H1 (cell line): ENCODE measurements at regions not wholly inside any gene's neighbourhood (a gene's known extent, or its start where the extent isn't known, plus 50 kb on each side); places are given as distances from the start of the nearest gene placed in this dataset.

ENCODE experiments used
- CTCF ChIA-PET: fragments of 300-600 bp; sonication (Branson Sonifier 250); formaldehyde crosslinking; loops from one replicate; lab custom pipeline; 2021; ENCODE audit not compliant: partially characterized antibody; lab: Charles Lee
- POLR2A ChIA-PET: fragments of 300-600 bp; sonication (Branson Sonifier 250); formaldehyde crosslinking; loops from one replicate; lab custom pipeline; 2021; ENCODE audit warnings: inconsistent platforms; ENCODE audit not compliant: partially characterized antibody; lab: Charles Lee
- DNase-seq, 2 experiments: peaks; one replicate each; pipeline versions ENCODE4 v3.0.0 to v3.0.0-alpha.2; 2010 to 2022; ENCODE audit warnings: low spot score in 2 of 2, low read depth in 1 of 2, mixed read lengths in 1 of 2
- FAIRE-seq: peaks from 2 replicates; lab custom pipeline; 2011; peaks lifted over from hg19 to GRCh38; lab: Jason Lieb, UNC
- H2AFZ ChIP-seq: 2 replicates; pipeline ENCODE4 v1.8.1; 2012; ENCODE audit warnings: low read length, inconsistent platforms
- H2AK5ac ChIP-seq: 2 replicates; pipeline ENCODE4 v1.6.1; 2013; ENCODE audit warnings: low read depth, low read length
- H2BK120ac ChIP-seq: replicated peaks from 2 replicates; pipeline ENCODE3; 2013; ENCODE audit warnings: low read depth, low read length, inconsistent platforms
- H2BK12ac ChIP-seq: 2 replicates; pipeline ENCODE4 v1.6.1; 2013; ENCODE audit warnings: low read depth, low read length
- H2BK15ac ChIP-seq: 2 replicates; pipeline ENCODE4 v1.6.1; 2013; ENCODE audit warnings: low read length
- H2BK20ac ChIP-seq: 2 replicates; pipeline ENCODE4 v1.6.1; 2013; ENCODE audit warnings: low read length
- H2BK5ac ChIP-seq: 2 replicates; pipeline ENCODE4 v1.6.1; 2013; ENCODE audit warnings: low read depth, low read length
- H3K14ac ChIP-seq: 2 replicates; pipeline ENCODE4 v1.6.1; 2013; ENCODE audit warnings: inconsistent platforms; ENCODE audit not compliant: insufficient read length
- H3K18ac ChIP-seq: 2 replicates; pipeline ENCODE4 v1.6.1; 2013; ENCODE audit warnings: low read length; ENCODE audit errors: extremely low read depth
- H3K23ac ChIP-seq: 2 replicates; pipeline ENCODE4 v1.6.1; 2013; ENCODE audit warnings: inconsistent platforms; ENCODE audit not compliant: insufficient read length
- H3K23me2 ChIP-seq: 2 replicates; pipeline ENCODE4 v1.6.1; 2013; ENCODE audit warnings: low read depth, low read length
- H3K27ac ChIP-seq: 2 replicates; pipeline ENCODE4 v1.6.1; 2011; ENCODE audit warnings: low read depth, low read length, inconsistent platforms
- H3K27me3 ChIP-seq, 4 experiments: replicated peaks in 1 of 4; 1 replicate in 1 of 4; 2 replicates in 3 of 4; pipeline versions ENCODE4 v1.6.1 to v1.8.1; 2011 to 2013; ENCODE audit warnings: low read length in 3 of 4, mild to moderate bottlenecking in 3 of 4, inconsistent platforms in 2 of 4, mixed read lengths in 2 of 4, moderate library complexity in 1 of 4; ENCODE audit not compliant: control insufficient read depth in 3 of 4, insufficient read depth in 3 of 4; ENCODE audit errors: extremely low read depth in 1 of 4
- H3K36me3 ChIP-seq, 4 experiments: 2 replicates each; pipeline versions ENCODE4 v1.6.1 to v1.8.1; 2011 to 2013; ENCODE audit warnings: mild to moderate bottlenecking in 4 of 4, low read length in 3 of 4, moderate library complexity in 2 of 4, control low read depth in 1 of 4, inconsistent platforms in 1 of 4; ENCODE audit not compliant: insufficient read depth in 4 of 4, control insufficient read depth in 2 of 4
- H3K4ac ChIP-seq: replicated peaks from 2 replicates; pipeline ENCODE3; 2013; ENCODE audit warnings: low read length, low read depth, mixed read lengths, inconsistent platforms; ENCODE audit not compliant: insufficient read length
- H3K4me1 ChIP-seq, 4 experiments: replicated peaks in 1 of 4; 1 replicate in 1 of 4; 2 replicates in 3 of 4; pipeline versions ENCODE4 v1.6.1 to v1.8.1; 2011 to 2013; ENCODE audit warnings: low read length in 3 of 4, inconsistent platforms in 2 of 4, mixed read lengths in 1 of 4; ENCODE audit not compliant: insufficient read depth in 4 of 4, control insufficient read depth in 3 of 4
- H3K4me2 ChIP-seq, 2 experiments: 2 replicates each; pipeline versions ENCODE4 v1.6.1 to v1.8.1; 2011 to 2013; ENCODE audit warnings: low read depth in 2 of 2, low read length in 2 of 2, control low read depth in 1 of 2, inconsistent platforms in 1 of 2, mild to moderate bottlenecking in 1 of 2; ENCODE audit not compliant: insufficient read depth in 1 of 2
- H3K4me3 ChIP-seq, 4 experiments: fragments of 200-600, 300-600 bp in 1 of 4; sonication (generic), shearing (Covaris generic), sonication (Bioruptor Twin) in 1 of 4; 2 replicates each; pipeline versions ENCODE4 v1.5.1 to v1.8.1; 2011 to 2016; ENCODE audit warnings: low read length in 4 of 4, low read depth in 3 of 4, control low read depth in 2 of 4, inconsistent platforms in 2 of 4, mild to moderate bottlenecking in 2 of 4, mixed read lengths in 1 of 4, moderate library complexity in 1 of 4; ENCODE audit not compliant: insufficient read depth in 2 of 4; ENCODE audit errors: extremely low read depth in 1 of 4
- H3K56ac ChIP-seq: replicated peaks from 2 replicates; pipeline ENCODE3; 2013; ENCODE audit warnings: low read depth, mild to moderate bottlenecking, mixed read lengths, low read length, inconsistent platforms; ENCODE audit not compliant: insufficient read length
- H3K79me1 ChIP-seq: 2 replicates; pipeline ENCODE4 v1.6.1; 2013; ENCODE audit warnings: low read depth, low read length, control low read depth
- H3K79me2 ChIP-seq, 2 experiments: 2 replicates each; pipeline versions ENCODE4 v1.6.1 to v1.8.1; 2012 to 2013; ENCODE audit warnings: low read length in 2 of 2, mild to moderate bottlenecking in 2 of 2, inconsistent platforms in 1 of 2; ENCODE audit not compliant: insufficient read depth in 2 of 2, control insufficient read depth in 1 of 2
- H3K9ac ChIP-seq, 4 experiments: replicated peaks in 1 of 4; 1 replicate in 1 of 4; 2 replicates in 3 of 4; pipeline versions ENCODE4 v1.6.1 to v1.8.1; 2011 to 2013; ENCODE audit warnings: low read depth in 3 of 4, low read length in 3 of 4, control low read depth in 2 of 4, mild to moderate bottlenecking in 2 of 4, moderate library complexity in 2 of 4, inconsistent platforms in 1 of 4; ENCODE audit errors: extremely low read depth in 1 of 4
- H3K9me3 ChIP-seq, 2 experiments: 2 replicates each; pipeline versions ENCODE4 v1.6.1 to v1.8.1; 2012 to 2013; ENCODE audit warnings: mild to moderate bottlenecking in 2 of 2, moderate library complexity in 2 of 2, control low read depth in 1 of 2, inconsistent platforms in 1 of 2, low read depth in 1 of 2, low read length in 1 of 2, mixed read lengths in 1 of 2; ENCODE audit not compliant: insufficient read depth in 2 of 2
- H4K20me1 ChIP-seq, 2 experiments: replicated peaks in 1 of 2; 2 replicates each; pipeline versions ENCODE3 to v1.8.1; 2011 to 2013; ENCODE audit warnings: inconsistent platforms in 2 of 2, low read length in 2 of 2, mild to moderate bottlenecking in 1 of 2; ENCODE audit not compliant: insufficient read depth in 2 of 2, control insufficient read depth in 1 of 2
- H4K5ac ChIP-seq: 2 replicates; pipeline ENCODE4 v1.6.1; 2013; ENCODE audit warnings: low read length, low read depth, mixed read lengths, inconsistent platforms; ENCODE audit not compliant: insufficient read length
- H4K8ac ChIP-seq: 2 replicates; pipeline ENCODE4 v1.8.0; 2013; ENCODE audit warnings: mild to moderate bottlenecking, moderate library complexity, low read length, inconsistent platforms; ENCODE audit not compliant: insufficient read depth; ENCODE audit errors: extremely low read depth
- H4K91ac ChIP-seq: replicated peaks from 2 replicates; pipeline ENCODE3; 2013; ENCODE audit warnings: low read length, mixed read lengths, inconsistent platforms; ENCODE audit not compliant: insufficient read length
- CBX5 ChIP-seq: fragments of 300-800, 300-1000 bp; sonication (generic); IDR thresholded peaks from 2 replicates; pipeline ENCODE4 v1.7.1; 2016; ENCODE audit warnings: antibody characterized with exemption, low read length, low read depth
- CEBPB ChIP-seq: IDR thresholded peaks from 2 replicates; pipeline ENCODE4 v1.6.1; 2012; ENCODE audit warnings: low read depth, low read length
- CHD1 ChIP-seq: IDR thresholded peaks from 2 replicates; pipeline ENCODE4 v1.6.1; 2012; ENCODE audit warnings: low read depth, low read length, improper control_type of control experiment
- HDAC2 ChIP-seq, 2 experiments: fragments of 300-600 bp in 1 of 2; sonication (generic) in 1 of 2; IDR thresholded peaks; 2 replicates each; pipeline ENCODE4 v1.6.1; 2011 to 2012; ENCODE audit warnings: low read depth in 2 of 2, low read length in 2 of 2, mild to moderate bottlenecking in 2 of 2, moderate library complexity in 2 of 2, borderline replicate concordance in 1 of 2, inconsistent platforms in 1 of 2
- HDAC6 ChIP-seq: IDR thresholded peaks from one replicate; pipeline ENCODE4 v1.7.1; 2012; ENCODE audit warnings: low read depth, mild to moderate bottlenecking, inconsistent platforms, low read length, moderate library complexity
- KDM4A ChIP-seq: IDR thresholded peaks from one replicate; pipeline ENCODE4 v1.7.1; 2012; ENCODE audit warnings: low read depth, mild to moderate bottlenecking, moderate library complexity, low read length, inconsistent platforms; ENCODE audit not compliant: severe bottlenecking
- KDM5A ChIP-seq: fragments of 200-600 bp; IDR thresholded peaks from 2 replicates; pipeline ENCODE4 v1.7.1; 2012; ENCODE audit warnings: mild to moderate bottlenecking, low read length, inconsistent platforms, mixed read lengths
- RAD21 ChIP-seq, 2 experiments: IDR thresholded peaks in 1 of 2; conservative IDR thresholded peaks in 1 of 2; 2 replicates each; pipeline ENCODE4 v1.6.1; 2011; ENCODE audit warnings: low read depth in 2 of 2, low read length in 2 of 2, improper control_type of control experiment in 1 of 2, inconsistent platforms in 1 of 2, mild to moderate bottlenecking in 1 of 2, moderate library complexity in 1 of 2
- SIX5 ChIP-seq: IDR thresholded peaks from 2 replicates; pipeline ENCODE4 v1.6.1; 2011; ENCODE audit warnings: mild to moderate bottlenecking, low read depth, low read length
- TBP ChIP-seq: IDR thresholded peaks from 2 replicates; pipeline ENCODE4 v1.6.1; 2011; ENCODE audit warnings: low read depth, low read length, improper control_type of control experiment
- USF2 ChIP-seq: IDR thresholded peaks from 2 replicates; pipeline ENCODE4 v1.6.1; 2011; ENCODE audit warnings: low read length, improper control_type of control experiment
- WGBS, 2 experiments: shearing (Covaris generic) in 1 of 2; methylation state at CpG; one replicate each; pipeline versions ENCODE4 v1.1.6 to v1.1.7; 2013 to 2015; ENCODE audit warnings: low lambda C conversion rate in 2 of 2, mixed read lengths in 2 of 2, inconsistent platforms in 1 of 2, low coverage in 1 of 2, missing lambda C conversion rate in 1 of 2; ENCODE audit not compliant: insufficient replicate concordance in 2 of 2, insufficient coverage in 1 of 2, insufficient read length in 1 of 2; ENCODE audit errors: extremely low coverage in 1 of 2, missing lambda C conversion rate in 1 of 2; 5-methylcytosine and 5-hydroxymethylcytosine counted together

- FAIRE-seq (no peak), DNase-seq (no peak)
- H3K79me2 ChIP-seq: no peaks in the 10 kb centered on the region
- TF ChIP-seq USF2 (no peak), RAD21 (IDR thresholded peaks at IDR 0.05 in 1 of 2, conservative IDR thresholded peaks at IDR 0.05 in 1 of 2; ENCODE audit: low read depth in 2 of 2, low read length in 2 of 2) (no peak), HDAC2 (IDR thresholded peaks at IDR 0.05; ENCODE audit: borderline replicate concordance in 1 of 2, low read depth in 2 of 2, low read length in 2 of 2) (no peak), CBX5 (no peak), CEBPB (no peak), SIX5 (no peak), TBP (no peak), KDM5A (no peak), KDM4A (no peak), CHD1 (no peak), HDAC6 (no peak)
- H3K36me3 ChIP-seq: no peaks in the 10 kb centered on the region
- H3K27me3 ChIP-seq: no peaks in the 10 kb centered on the region
- no peak overlapping the region for H2BK120ac ChIP-seq
- no peak overlapping the region for H3K18ac ChIP-seq
- no peak overlapping the region for H3K9ac ChIP-seq
- ChIA-PET CTCF (no interaction called here), POLR2A (no interaction called here)
- H3K9me3 ChIP-seq: no peaks in the 10 kb centered on the region
- H4K20me1 ChIP-seq: no peaks in the 10 kb centered on the region
- no peak overlapping the region for H2BK5ac ChIP-seq
- H4K91ac ChIP-seq: no peak overlapping the region
- H3K14ac ChIP-seq: no peak overlapping the region
- H3K23me2 ChIP-seq: no peaks in the 10 kb centered on the region
- no peak overlapping the region for H3K4me3 ChIP-seq
- H3K4me1 ChIP-seq: no peaks in the 10 kb centered on the region
- H3K4me2 ChIP-seq: no peak overlapping the region
- H2BK12ac ChIP-seq: no peak overlapping the region
- H3K56ac ChIP-seq: no peak overlapping the region
- H3K4ac ChIP-seq: no peak overlapping the region
- no peak overlapping the region for H2BK20ac ChIP-seq
- H2AK5ac ChIP-seq: no peak overlapping the region
- WGBS, 2 experiments: 89% methylated on average over 1 of the region's 1 CpG; no CpG with 5 or more reads in 1 of the 2 experiments
- H3K27ac ChIP-seq: no peak overlapping the region
- H4K8ac ChIP-seq: no peak overlapping the region
- H3K79me1 ChIP-seq: no peaks in the 10 kb centered on the region
- H2AFZ ChIP-seq: no peak overlapping the region
- no peak overlapping the region for H3K23ac ChIP-seq
- H2BK15ac ChIP-seq: no peak overlapping the region
- H4K5ac ChIP-seq: no peak overlapping the region
Measured at GRCh38 chr4:27368781-27369180, 508.1 kb downstream of the STIM2 start.
